Left renal pelvis (tissue), 4 donors: ENCODE measurements at regions not wholly inside any gene's neighbourhood (a gene's known extent, or its start where the extent isn't known, plus 50 kb on each side); places are given as distances from the start of the nearest gene placed in this dataset.

Experiments used
- DNase-seq, 4 donors: peaks; one replicate each; pipeline ENCODE4 v3.0.0-alpha.2; 2013; ENCODE audit warnings: low read depth in 4 of 4, low spot score in 3 of 4

DNA sequence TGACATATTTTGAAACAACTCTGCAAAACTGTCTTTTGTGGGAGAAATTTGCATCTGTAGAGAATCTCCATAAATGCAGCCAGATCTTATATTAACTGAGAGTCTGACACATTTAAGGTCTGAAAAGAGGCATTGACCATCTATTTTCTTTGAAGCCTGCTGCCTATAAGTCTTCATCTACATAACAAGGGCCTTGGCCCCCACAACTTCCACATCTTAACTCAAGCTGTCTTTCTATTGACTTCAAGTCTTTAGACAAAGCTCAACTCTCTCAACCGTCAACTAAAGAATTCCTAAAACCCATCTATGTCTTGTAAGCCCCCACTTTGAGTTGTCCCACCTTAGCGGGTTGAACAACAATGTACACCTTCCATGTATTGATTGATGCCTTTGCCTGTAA lies 72.4 kb upstream of the ADCY1 start:
- DNase-seq, result no peak

DNA sequence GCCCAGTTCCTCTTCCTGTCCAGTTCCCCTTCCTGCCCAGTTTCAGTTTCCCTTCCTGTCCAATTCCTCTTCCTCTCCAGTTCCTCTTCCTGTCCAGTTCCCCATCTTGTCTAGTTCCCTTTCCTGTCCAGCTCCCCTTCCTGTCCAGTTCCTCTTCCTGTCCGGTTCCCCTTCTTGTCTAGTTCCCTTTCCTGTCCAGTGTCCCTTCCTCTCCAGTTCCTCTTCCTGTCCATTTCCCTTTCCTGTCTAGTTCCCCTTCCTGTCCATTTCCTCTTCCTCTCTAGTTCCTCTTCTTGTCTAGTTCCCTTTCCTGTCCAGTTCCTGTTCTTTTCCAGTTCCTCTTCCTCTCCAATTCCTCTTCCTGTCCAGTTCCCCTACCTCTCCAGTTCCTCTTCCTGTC lies 68.1 kb upstream of the ADCY1 start:
- DNase-seq, result no peak

- DNase-seq, result no peak
Observed at GRCh38 chr7:45509222-45509621, 64.9 kb upstream of the ADCY1 start.

DNA sequence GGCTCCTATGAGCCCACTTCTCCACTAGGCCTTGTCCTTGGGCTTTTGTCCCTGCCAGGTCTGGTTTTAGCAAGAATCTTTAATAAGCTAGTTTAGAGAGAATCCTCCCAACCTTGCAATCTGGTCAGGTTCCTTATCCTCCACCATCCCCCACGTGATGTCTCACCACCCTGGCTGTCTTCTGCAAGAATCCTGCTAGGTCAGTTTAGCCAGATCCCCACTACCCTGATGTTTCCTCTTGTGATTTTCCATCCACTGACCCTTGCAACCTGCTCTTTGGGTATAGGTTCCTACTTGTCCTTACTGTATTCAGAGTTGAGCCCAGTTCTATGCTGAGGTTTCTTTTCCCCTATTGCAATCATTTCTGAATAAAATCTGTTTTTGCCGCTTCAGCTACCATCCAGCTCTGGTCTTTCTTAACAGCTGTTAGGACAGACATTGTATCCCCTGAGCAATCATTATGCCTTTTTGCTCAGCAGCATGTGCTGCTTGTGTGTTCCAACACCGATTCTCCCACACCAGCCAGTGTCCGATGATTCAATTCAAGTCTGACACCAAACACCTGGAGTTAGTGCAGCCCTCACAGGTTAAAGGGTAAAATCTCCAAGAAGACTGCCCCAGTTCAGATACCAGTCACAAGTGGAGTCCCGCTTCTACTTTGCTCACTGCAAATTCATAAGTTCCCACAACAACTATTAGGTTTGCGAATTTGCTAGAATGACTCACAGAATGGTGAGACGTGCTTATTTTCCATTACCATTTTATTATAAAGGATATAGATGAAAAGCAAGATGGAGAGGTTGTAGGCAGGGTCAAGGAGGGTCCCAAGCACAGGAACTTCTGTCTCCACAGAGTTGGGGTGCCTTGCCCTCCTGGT lies 62.2 kb upstream of the ADCY1 start:
- DNase-seq, result no peak

GRCh38 chr7:45514944-45515343 lies 59.2 kb upstream of the ADCY1 start:
- DNase-seq, result no peak

GRCh38 chr7:45515346-45515745 lies 58.8 kb upstream of the ADCY1 start:
- DNase-seq, result no peak
